ENCODE measurements at regions not wholly inside any gene's neighbourhood (a gene's known extent, or its start where the extent isn't known, plus 50 kb on each side); places are given as distances from the start of the nearest gene placed in this dataset.

DNA sequence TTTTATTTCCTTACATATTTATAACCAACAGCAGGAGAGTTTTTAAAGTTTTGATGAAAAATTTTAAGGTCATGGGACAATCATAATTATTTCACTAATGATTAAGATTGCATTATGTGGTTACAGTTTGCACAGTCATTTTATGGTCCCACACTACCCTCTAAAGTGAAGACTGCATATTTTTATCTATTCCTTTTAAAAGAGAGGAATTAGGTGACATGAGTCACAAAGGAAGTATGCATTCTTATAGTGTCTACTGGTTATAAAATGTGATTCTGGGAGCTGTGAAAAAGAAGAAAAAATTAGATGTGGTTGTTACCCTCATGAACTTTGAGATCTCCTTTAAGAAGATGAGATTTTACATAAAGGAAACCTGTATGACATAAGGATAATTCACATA, 87.9 kb upstream of the GRIA1 start:
- no peak for DNase-seq

GRCh38 chr5:153403470-153403869, 87.0 kb upstream of the GRIA1 start:
- no peak for DNase-seq

DNA sequence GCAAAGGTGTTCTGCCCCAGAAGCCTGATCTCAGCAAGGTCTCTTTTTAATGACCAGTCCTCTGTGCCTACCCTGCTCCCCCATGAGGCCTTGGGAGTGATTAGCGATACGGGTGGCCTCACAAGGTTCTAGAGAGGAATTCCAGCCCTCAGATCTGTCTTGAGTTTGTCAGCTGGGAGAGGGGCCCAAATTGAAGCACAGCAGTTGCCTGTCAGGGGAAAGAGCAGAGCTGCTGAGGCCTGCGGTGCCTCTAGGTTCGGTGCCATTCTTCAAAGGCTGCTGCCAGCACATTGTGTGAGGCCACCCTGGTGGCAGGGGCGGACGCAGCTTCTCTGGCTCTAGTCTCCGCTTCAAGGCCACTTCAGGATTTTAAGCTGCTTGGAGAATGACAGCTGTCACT, 85.7 kb upstream of the GRIA1 start:
- DNase-seq, result no peak

DNA sequence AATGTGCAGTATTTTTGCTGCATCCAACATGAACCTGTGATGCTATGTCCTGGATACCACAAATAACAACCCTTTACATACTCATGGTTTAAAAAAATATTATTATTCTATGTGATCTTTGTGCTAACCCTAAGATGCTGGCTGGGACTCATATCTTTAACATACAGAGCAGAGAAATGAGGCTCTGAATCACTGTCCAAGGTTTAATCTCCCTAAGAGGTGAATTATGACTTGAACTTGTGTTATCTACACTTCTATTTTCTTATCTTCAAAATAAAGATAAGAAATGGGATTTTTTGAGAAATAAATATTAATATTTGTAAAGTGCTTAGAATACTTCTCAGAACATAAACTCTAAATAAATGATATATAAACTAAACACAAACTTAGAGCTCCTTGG, 68.8 kb upstream of the GRIA1 start:
- no peak for DNase-seq

DNA sequence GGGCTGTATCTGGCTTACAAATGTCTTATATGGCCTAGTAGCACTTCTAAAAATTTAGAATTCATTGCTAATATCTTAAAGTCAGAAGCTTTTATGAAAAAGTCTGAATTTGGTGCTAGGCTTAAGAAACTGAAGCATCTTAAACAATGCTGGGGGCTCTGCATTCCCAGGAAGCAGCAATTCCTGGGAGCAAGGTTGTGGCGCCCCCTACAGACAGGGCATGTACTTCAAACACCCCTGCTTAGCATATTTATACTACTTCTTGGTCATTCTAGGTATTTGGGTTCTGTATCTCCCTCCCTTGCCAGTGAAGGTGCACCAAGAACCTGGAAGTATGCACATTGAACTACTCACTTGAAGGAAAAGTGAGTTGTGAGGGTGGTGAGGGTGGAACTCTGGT, 64.6 kb upstream of the GRIA1 start:
- DNase-seq, result no peak

DNA sequence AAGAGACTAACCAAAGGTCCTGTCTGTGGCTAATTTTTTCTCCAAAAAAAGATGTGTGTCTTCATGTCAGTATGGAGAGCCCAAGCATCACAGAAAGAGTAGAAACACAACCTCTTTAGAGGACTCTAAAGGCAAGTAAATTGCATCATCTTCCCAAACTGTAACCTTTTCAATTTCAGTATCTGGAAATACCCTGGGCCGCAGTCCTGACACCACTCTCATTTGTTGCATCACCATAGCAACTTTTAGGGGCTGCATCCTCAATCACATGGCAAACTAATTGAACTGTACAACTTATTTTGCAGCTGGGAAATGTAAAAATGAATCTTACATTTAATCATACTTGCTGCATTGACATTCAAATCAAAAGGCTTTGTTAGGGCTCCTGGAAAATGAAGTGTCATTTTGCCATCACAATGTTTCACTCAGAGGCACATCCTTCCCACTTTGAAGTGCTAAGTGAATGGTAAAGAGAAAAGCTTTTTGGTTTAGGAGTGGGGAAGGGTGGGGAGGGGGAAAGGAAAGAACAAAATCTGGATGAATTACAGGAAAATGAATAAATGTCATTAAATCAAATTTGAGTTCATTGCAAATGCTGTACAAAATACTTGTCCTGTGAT, 60.6 kb upstream of the GRIA1 start:
- no peak for DNase-seq

GRCh38 chr5:153432583-153432982, 57.9 kb upstream of the GRIA1 start:
- DNase-seq, result no peak

GRCh38 chr5:153437251-153437650, 53.2 kb upstream of the GRIA1 start:
- no peak for DNase-seq

GRCh38 chr5:153439130-153439529, 51.3 kb upstream of the GRIA1 start:
- DNase-seq, result no peak
